Stimulated activated CD8-positive, alpha-beta memory T cell treated with anti-CD3 and anti-CD28 coated beads, Interleukin-15, amount 100 ng/mL, for 1 hour (primary cell): ENCODE measurements at regions not wholly inside any gene's neighbourhood (a gene's known extent, or its start where the extent isn't known, plus 50 kb on each side); places are given as distances from the start of the nearest gene placed in this dataset.
"Not testable (repeated sequence)": the region's sequence is repeated elsewhere in the genome, so short reads cannot be mapped to it uniquely, and the experiment has no call there.

Experiments
- DNase-seq: peaks from one replicate; pipeline ENCODE4 v3.0.0-alpha.2; 2020; ENCODE audit warnings: low read depth

DNA sequence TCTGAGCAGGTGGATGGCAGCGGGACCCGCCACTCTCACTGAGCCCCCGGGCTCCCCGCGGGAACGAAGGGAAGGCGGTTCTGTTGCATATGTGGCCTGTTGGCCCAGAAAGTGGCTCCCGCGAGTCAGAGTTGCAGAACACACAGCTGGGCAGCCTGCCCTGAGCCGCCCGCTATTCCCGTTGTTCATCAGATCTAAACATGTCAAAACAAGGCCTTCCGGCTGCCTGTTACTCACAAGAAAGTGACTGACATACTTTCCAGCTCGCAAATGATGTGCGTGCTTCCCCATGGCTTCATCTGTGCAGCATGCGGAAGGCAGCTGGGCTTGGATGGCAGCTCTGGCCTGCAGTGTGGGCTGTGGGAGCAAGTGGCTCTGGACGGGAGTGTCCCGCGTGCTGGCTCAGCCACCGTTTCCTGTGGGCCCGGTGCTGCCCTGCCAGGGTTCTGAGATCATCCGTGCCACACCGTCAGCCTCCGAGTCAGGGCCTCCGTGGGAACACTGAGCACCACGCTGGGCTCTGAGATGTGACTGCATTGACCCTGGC lies 227.3 kb downstream of the ERMARD start:
- DNase-seq: no peak

DNA sequence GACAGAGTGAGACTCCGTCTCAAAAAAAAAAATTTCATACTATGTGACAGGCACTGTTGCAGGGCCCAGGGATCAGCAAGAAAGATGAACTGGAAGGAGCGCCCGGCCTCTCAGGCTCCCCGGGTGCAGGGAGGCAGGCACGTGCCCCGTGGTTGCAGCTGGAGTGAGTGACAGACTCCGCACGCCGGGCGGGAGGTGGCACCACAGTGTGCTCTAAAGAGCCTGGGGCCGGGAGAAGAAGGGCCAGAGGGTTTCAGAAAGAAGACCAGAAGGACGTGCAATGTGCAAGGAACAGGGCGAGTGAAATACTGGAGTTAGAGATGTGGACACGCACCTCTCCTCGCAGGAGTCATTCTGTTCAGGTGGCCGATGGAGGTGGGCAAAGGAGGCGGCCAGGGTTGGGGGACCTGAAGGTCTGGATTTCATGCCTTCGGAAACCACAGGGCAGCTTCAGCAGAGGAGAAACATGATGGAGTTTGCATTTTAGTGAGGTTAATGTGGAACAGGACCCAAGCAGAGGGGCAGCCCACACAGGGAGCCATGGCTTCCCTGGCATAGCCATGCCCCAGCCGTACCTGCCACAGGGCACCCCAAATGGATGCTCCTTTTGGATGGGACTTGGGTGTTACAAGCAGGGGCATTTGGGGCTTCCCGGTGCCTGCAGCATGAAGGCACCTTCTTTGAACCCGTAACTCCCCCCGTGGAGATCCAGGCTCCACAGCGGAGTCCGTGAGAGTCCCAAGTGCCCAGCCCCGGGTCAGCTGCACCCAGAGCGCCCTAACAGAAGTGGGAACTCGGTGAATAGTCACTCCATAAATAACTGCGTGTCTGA lies 226.2 kb downstream of the ERMARD start:
- DNase-seq: no peak

DNA sequence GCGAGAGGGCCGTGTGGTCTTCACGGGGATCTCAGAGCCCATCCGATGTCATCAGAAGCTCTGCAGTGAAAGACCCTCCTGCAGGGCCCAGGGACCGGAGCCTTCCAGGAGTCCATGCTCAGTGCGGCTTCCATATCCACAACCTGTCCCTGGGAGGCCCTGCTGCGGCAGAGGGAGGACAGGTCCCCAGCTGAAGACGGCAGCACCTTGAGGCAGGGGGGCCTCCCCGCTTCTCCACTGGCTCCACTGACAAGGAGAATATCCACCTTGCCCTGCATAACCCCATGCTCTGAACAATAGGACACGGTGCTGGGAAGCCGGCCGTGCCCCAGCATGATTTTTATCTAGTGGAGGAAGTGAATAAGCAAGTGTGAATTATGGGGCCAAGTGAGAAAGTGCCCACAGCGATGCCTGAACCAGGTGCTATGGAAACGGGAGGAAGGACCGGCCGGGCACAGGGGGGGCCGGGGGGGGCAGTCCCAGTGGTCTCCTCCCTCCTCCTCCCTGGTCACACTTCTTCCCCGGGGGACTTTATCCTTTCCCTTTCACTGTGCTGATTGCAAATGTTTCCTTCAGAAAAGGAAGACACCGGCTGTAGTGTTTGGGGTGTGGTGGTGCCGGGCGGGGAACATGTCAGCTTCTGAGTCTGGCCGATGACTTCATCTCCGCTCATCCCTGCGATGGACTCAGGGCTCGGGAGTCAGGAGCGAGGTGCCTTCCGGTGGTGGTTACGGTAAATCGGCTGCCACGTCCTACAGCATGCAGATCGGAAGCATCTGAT lies 225.1 kb downstream of the ERMARD start:
- no peak for DNase-seq

DNA sequence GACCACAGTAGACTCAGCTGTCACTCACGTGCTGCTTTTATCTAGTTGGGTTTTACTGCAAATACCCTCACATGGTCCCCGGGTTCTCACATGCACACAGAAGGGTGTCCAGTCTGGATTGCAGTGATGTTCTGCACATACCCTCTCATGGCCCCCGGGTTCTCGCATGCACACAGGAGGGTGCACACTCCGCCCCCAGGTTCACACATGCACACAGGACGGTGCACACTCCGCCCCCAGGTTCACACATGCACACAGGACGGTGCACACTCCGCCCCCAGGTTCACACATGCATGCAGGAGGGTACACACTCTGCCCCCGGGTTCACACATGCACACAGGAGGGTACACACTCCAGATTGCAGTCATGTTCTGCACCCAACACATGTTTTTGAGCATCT lies 224.3 kb downstream of the ERMARD start:
- DNase-seq: no peak

DNA sequence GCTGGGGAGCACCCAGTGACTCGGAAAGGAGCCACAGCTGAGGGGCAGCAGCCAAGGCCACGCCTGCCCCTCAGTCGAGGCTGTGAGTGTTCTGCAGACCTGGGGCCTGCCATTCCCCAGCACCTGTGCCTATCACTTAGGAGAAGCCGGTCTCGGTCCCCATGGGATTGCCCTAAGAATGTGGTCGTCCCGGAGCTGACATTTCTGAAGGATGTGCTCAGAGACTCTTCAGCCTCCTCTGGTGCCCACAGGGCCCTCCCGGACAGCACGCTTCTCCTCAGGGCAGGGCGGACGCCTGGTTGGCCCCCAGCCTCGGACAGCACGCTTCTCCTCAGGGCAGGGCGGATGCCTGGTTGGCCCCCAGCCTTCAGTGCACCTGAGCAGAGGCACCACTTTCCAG lies 223.9 kb downstream of the ERMARD start:
- no peak for DNase-seq

DNA sequence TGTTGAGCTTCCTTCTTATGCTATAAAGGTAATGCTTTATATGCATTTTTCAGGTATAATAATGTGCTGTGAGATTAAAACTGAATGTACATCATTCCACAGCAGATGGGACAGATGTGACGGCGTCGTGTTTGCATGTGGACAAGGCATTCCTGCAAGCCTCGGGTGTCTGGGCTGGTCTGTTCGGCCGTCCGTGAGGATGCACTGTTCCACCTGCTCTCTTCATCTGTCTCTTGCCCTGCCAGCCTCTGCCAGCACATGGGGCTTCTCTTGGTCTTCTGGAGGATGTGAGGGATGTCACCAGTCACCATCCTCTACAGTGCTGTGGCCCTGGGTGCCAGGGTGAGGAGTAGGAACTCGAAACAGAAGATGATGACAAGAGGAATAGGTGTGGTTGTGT lies 223.2 kb downstream of the ERMARD start:
- DNase-seq: no peak

DNA sequence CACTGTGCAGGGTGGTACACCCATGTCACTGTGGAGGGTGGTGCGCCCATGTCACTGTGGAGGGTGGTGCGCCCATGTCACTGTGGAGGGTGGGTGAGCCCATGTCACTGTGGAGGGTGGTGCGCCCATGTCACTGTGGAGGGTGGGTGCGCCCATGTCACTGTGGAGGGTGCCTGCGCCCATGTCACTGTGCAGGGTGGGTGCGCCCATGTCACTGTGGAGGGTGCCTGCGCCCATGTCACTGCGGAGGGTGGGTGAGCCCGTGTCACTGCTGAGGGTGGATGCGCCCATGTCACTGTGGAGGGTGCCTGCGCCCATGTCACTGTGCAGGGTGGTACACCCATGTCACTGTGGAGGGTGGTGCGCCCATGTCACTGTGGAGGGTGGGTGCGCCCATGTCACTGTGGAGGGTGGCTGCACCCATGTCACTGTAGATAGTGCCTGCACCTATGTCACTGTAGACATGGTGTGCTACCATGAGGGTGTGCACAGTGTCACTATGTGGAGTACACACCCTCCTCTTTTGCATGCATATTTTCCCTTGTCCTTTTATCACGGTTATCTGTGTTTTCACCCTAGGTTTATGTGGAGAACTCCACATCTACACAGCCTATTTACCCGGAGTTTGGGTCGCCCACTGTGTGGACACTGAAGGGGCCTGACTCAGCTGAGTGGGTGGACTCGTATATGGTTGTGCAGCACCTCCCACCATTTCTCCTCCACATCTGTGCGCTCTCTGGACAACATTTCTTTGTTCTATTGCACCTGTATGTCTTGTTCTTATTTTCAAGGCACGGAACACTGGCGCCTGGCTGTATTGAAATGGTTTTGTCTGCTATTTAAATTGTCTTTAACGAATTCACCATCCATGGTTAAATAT lies 222.4 kb downstream of the ERMARD start:
- DNase-seq: not testable (repeated sequence)

DNA sequence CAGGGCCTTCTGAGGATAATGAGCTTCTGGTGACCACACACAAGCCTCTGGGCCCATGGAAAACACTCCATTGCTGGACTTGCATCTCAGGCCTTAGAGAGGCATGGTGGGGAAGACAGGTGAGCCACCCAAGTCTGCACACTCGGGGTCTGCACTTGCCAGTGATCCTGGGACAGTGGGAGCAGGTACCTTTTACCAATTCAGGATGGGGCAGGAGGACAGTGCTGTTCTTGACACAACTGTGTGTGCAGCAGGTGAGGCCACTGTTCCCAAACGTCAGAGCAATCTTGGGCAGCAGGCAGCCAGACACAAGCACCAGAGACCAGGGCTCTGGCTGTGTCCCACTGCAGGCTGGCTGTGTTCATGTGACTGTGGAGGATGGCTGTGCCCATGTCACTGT lies 221.3 kb downstream of the ERMARD start:
- no peak for DNase-seq

DNA sequence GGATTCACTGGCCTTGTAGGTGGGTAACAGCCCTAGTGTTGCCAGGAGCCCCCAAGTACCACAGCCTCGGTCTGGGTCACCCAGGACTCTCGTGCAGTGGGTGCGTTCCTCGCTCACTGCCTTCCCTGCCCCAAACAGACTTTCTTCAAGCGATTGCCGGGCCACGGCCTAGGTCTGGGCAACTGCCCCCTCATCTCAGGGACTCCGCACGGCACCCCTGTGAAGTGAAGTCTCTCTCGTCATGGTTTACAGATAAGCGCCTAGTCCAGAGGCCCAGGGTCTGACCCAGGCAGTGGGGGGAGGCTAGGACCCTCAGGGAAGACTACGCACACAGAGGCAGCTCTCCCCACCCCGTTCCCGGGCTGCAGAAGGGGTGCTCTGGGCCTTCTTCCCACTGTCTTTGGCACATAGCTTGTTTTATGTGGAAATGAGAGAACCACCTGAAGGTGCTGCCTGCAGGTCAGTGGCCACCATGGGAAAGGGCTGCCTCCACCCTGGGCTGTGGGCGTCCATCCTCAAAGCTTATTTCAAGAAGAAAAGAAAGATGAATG lies 220.8 kb downstream of the ERMARD start:
- DNase-seq: no peak

DNA sequence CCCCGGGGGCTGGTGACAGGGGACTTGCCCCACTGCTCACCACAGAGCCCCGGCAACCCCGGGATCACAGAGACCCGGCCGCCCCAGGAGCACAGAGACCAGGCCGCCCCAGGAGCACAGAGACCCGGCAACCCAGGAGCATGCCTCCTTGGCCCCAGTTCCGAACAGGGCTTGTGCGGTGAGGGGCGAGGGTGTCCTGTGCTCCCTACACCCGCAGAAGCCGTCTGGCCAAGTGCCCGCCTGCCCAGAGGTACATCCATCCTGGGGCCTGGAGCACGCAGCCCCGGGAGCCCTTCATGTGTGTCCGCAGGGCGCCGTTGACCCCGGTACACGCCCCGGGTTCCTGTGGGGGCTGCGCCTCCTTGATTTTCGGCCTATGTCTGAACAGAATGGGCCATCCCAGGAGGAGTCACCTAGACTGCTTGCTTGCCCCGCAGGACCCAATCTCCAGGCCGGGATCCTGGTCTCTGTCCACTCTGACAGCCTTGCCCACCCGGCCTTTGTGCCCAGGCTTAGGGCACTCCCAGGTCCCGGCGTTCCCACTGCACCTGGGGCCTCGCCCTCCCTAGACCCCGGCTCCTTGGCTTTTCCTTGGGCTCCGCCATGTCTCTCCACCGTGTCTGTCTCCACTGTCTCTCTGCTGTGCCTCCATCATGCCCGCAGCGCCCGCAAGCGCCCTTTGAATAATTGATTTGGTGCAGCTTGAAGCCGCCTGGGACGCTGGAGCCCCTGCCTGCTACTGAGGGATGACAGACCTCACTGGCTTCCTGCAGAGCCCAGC lies 219.8 kb downstream of the ERMARD start:
- DNase-seq: no peak

DNA sequence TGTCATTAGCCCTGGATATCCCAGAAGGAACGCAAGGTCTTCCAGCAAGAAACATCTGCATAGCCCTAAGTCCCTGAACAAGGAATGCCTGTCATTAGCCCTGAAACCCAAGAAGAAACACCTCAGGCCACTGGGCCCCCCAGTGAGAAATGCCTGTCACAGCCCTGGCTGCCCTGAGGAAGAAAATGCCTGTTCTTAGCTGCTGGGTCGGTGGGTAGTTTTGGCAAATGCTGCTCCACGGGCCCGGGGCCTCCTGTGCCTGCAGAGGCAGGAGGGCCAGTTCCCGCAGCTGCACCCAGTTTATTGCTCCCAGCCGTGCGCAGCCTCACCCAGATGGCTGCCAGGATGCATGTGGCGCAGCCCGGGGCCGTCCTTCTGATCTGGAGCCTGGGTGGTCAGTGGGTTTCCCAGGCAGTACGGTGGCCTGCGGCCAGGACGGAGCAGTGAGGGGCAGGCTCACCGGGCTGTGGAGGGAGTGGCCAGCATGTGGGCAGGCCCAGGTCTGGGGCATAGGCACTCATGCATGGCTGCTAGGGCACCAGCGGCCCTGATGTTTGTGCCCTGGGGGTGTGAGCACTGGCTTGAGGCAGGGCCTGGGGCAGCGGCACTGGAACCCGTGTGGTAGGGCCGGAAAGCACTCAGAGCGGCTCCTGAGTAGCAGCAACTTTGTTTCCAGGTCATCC lies 219.0 kb downstream of the ERMARD start:
- DNase-seq: no peak

DNA sequence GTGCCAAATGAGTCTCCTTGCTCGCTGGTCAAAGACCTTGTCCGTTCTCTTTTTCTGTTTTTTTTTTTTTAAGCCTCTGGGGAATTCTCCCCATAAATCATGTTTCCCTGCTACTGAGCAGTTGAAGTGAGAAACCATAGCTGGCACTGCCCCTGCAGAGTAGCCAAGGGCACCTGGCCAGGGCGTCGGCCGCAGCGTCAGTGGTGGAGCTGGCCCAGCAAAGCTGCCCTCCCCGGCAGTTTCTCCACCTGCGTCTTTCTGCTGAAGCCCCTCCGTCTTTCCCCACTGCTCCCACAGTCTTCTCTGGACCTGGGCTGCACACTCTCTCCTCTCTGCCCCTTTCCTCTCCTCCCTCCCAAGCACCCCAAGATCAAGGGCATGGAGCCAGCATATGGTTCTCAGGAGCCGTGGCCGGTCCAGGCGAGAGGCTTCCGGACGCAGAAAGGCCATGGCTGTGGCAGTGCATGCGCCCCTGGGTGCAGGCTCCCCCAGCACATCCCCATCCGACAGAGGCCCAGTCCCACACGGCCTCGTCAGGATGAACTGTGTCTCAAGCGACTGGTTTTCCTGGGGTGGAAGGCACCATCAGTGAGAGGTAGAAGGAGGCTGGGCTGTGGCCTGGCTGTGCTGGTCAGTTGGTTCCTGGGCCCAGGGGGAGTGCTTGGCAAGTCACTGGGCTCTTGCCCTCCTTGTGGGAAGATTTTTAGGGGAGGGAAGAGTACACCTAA lies 218.1 kb downstream of the ERMARD start:
- DNase-seq: no peak

DNA sequence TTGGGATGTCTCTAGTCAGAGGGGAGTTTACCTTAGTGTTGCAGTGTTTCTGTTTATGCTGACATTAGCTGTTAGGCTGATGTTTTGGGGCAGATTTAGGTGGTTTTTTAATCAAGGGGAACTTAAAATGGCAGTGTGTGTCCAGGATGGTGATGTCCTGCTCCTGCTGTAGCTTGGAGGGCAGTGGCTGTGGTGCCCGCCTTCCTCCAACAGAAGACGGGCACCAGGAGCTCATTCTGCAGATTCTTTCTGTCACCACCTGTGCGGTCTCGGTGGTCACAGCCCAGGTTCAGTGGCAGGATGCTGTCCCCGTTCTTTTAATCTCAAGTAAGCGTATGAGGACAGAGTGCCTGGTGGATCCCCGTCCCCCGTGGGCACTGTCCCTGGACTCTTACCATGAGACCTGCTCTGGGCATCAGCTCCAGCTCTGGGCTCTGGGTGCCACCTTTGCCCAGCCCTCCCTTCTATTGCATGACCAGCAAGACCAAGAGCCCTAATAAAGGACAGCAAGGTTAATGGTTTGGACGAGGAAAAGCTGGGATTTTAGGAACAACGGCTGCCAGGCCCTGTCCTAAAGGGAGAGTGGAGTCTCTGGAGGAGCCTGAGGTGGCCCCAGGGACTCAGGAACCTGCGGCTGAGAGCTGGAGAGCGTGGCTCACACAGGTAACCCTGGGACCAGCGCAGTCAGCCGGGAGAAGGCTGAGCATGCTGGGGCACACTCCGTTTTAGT lies 217.3 kb downstream of the ERMARD start:
- no peak for DNase-seq

DNA sequence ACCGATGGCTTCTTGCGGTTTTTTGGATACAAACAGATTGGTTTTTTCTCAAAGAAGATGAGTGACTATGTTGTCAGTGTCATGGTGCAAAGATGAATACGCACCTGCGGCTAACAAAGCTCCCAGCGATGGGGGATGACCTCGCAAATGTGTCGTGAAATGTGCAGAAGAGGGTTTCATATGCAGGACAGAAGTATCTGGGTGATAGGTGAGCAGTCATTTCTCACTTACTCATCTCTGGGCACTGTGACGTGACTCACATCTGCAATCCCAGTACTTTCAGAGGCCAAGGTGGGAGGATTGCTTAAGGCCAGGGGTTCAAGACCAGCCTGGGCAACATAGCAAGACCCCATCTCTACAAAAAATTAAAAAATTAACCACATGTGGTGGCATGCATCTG lies 216.3 kb downstream of the ERMARD start:
- no peak for DNase-seq

DNA sequence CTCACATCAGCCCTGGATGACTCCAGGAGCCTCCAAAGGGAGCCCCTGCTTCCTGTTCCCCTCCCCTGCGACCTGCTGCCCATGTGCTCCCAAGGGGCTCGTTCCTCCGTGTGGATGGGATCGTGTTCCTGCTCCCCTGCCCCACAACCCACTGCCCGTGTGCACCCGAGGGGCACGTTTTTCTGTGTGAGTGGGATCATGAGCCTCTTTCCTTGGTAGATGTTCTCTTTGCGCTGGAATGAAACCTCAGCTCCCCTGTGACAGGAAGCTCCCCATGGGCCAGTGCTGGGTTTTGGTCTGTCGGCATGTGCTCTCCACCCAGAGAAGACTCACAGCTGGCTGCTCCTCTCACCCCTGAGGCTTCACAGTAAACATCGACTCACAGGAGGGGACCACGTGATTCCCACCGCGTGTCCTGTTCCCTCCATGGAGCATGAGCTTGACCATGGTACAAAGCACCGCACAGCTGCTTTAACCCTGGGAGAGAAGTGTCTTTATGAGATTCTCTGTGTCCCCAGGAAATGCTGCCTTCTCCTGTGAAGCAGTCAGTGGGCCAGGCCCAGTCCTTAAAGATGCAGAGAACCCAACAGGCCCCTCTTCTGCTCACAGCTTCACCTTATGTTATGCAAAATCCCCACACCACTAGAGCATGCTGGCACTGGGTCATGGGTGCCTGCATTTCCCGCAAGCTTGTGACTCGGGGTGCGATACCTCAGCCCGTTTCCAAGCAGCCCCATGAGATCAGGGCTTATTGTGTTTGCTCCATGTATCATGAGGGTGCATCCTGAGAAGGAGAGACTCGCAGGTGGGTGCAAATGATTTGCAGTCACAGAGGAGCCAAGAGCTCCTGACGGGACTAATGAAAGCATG lies 215.1 kb downstream of the ERMARD start:
- DNase-seq: no peak

DNA sequence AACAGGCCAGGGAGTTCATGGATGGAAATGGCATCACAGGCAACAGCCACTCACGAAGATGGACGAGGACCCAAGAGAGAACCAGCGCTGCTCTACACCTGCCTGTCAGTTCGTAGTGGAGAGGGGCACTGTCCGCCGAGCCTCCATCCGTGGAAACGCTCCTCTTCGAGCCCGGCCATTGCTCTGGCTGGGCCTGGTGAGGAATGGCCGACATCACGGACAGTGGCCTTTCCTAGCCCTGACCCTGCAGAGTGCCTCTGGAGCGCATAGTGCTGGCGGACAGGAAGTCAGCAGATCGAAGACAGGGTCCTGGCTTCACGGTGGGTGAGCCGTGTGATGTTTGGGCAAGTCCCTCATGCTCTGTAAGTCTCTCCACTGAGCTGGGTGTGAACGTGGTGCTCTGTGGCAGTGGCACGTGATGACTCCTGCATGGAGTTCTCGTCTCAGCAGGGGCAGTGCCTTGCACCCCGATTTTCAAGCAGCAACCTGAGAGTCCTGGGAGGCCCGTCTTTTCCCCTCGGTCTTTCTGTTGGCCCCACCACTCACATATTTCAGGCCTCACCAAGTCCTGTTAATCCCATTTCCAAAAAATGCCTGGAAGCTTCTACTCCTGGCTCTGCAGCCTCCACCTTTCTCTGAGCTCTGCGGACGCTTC lies 214.4 kb downstream of the ERMARD start:
- DNase-seq: no peak

DNA sequence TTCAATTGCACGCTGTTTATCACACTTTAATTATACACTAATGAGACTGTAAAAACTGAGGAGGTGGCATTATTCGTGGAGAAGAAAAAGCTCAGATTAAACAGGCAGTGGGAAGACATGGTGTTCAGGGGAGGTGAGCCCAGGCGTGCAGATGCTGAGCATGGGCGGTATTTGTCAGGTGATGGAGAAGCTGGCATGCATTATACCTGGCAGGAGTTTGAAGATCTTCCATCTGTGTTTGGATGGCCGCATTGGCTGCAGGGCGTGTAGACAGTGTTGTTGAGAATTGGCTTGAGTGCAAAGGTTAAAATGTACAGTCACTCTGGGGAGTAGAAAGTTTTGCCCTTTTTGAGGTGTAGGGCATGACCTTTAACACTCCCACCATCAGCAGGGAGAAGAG lies 213.8 kb downstream of the ERMARD start:
- DNase-seq: no peak
